GM21447 (cell line): ENCODE measurements at regions not wholly inside any gene's neighbourhood (a gene's known extent, or its start where the extent isn't known, plus 50 kb on each side); places are given as distances from the start of the nearest gene placed in this dataset.
"Not testable (repeated sequence)": the region's sequence is repeated elsewhere in the genome, so short reads cannot be mapped to it uniquely, and the experiment has no call there.

Experiments used
- ATAC-seq: cut with Tn5 transposase; IDR thresholded peaks from one replicate; pipeline ENCODE4 v1.9.1; 2021; ENCODE audit not compliant: unreplicated experiment

DNA sequence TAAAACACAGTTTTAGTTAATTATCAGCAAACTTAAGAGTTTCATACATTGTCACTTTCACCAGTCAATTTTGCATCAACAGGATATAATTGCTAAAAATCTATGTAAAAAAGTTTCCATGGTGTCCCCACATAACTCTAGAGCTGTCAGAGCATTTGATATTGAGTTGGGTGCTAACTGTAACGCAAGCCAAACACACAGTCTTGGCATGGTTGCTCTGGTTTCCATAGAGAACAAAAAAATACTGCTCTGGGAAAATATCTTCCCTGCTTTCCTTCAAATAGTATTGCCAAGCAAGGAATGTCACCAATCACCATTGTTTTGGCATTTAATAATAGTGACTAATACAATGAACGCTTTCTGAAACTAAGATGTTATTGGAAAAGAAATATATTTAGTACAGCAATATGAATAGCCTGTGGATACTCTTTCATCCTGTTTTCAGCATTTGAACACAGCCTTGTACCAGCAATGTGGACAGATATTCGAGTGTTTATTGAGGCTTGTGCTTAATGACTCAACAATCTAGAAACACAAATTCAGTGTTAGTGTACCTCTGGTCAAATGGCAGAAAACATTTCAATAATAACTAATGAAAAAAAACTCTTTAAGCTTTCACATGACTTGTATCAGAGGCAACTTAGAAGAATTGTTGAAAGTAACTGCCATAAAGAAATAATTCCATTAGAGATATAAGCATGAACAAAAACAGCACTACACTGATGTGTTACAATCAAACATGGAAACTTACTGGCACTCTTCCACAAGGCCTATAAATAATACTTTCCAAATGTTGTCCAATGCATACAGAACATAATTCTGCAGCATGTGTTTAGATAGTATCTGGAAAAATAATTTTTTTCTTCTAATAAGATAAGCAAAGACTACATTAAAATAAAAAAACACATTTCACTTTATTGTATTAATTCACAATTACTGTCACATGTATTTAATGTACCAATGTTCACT is 1469.5 kb upstream of the CELF2 start:
- no peak for ATAC-seq

DNA sequence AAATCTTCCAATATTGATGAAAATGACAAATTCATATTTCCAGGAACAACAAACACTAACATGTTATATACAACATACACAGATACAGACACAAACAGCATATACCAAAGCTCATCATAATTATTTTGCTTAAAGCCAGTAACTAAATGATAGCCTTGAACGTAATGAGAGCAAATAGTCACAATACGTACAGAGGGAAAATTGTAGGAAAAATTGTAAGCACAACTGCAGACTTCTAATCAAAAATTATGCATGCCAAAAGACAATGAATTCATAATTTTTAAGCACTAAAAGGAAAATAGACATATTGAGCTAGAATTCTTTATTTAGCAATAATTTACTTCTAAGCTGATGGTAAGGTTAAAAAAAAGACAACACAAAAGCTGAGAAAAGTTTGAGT is 1466.9 kb upstream of the CELF2 start:
- no peak for ATAC-seq

DNA sequence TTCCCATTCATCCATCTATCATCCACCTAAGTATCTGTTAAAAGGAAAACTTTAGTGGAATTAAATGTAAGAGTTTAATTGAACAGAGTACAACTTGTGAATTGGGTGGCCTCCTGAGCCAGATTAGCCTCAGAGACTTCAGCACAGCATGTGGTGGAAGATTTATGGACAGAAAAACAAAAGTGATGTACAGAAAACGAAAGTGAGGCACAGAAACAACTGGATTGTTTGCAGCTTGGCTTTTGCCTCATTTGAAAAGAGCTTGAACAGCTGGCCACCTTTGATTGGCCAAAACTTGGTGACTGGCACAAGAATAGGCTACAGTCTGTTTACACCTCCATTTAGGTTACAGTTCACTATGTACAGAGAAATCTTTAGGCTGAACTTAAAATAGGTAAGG is 1463.4 kb upstream of the CELF2 start:
- no peak for ATAC-seq

DNA sequence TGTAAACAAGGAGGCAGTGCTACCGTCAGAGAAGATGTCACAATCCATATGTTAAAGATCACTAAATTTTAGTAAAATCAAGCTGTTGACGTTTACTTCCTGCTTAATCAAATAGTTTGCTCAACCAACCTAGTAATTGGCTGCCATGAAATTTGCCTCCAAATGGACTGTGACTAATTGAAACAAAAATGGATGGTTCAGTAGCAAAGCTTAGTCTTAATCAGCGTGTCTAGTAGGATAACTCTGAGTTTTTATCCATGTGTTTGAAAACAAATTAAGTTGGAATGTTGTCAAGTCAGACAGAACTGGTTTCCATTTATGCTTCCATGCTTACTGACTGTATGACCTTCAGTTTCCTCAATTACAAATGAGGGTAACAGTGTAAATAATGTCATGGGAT is 1456.7 kb upstream of the CELF2 start:
- no peak for ATAC-seq

DNA sequence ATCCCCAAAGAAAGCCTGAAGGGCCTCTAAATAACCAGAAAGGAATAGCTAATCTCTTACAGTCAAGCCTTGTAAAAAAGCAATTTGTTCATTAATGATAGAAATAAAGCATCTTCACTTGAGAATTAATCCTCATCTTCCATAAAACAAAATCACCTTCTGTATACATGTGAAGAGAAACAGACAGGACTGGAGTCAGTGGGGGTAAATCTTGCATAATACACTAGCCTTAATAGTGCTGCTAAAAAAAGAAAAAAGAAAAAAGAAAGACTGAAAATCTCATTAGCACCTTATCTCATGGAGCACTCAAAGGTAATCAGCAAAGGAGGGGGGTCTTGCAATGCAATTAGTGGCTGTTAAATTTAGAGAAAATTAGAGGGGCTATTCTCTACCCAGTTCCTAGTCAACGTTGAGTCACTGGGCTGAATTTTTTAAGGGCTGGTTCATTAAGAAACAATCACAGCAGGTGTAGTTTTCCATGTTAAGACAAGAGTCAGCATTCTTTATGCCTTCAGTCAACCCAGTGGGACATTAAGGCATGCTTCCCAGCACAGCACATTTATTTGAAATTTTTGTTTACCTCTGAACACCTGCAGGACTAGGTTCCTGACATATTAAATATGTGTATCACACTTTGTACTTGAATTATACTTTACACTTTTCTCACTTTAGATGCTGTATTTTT is 1455.7 kb upstream of the CELF2 start:
- ATAC-seq: no peak

DNA sequence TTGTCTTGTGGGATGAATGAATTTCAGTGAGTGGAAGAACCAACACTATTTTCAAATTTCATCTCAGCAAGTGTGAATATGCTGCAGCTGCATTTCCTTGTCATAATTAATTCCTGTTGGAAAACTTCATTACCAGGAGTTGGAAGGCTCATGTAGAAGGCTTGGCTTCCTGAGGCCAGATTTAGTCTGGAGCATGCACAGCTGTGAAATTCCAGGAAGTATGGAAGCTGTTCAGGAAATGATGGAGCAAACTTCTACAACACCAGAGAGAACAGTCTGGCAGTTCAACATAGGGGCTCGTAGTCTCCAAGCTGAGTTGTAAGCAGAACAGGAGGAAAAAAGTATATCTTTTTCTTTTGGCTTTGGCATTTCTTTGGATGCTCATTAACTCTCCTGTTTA is 1439.9 kb upstream of the CELF2 start:
- no peak for ATAC-seq

DNA sequence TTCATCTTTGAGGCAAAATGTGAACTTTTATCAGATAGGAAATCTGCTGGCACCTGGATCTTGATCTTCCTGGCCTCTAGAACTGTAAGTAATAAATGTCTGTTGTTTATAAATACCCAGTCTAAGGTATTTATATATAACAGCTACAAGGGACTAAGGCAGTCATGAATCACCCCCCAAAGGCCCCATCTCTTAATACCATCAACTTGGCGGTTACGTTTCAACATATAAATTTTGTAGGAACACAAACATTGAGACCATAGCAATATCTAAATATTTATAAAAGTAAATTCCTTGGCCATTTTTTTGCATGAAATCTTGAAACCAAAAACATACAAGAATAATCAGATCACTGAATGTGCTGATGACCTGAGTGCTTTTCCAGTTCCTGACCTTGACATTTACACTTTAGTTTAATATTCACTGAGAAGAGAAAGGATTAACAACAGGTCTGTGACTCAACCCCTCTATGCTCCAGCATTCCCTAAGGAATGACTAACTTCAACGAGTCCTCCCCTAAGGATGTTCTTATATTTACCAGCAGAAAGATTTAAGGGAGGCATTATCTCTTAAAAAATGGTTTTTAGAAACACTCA is 1438.5 kb upstream of the CELF2 start:
- no peak for ATAC-seq

DNA sequence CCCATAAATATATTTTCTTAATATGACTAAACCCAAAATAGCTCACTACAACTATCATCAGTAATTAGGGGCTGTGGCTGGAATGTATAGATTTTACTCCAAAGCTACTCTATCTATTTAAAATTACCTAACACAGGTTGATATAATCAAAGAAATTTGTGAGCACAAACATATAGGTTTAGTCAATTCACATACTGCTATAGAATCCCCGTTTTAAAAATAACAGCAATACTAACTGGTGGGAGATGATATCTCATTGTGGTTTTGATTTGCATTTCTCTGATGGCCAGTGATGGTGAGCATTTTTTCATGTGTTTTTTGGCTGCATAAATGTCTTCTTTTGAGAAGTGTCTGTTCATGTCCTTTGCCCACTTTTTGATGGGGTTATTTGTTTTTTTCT is 1434.9 kb upstream of the CELF2 start:
- ATAC-seq: not testable (repeated sequence)

DNA sequence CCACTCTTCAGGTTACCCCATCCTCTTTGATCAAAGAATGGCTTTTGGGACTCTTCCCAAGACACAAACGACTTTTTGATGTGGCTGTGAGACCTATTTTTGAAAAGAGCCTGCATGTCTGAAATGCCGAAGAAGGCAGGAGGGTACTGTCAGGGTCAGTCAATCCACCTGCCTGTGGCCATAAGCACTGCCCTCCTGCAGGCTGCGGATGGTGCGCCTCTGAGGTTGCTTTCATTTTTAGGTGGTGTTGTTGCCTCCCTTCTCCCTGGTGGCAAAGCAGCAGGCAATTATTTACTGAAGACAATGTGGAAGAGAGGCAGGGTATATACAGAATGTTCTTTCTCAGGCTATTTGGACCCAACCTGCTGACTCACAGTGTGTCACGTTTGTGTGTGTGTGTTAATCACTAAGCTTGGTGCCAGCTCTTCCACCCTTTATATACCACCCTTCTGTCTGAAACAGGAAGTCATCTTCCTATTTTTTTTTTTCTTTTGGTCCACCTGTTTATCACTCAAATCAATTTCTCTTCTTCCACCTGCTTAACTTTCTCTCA is 1421.2 kb upstream of the CELF2 start:
- no peak for ATAC-seq

DNA sequence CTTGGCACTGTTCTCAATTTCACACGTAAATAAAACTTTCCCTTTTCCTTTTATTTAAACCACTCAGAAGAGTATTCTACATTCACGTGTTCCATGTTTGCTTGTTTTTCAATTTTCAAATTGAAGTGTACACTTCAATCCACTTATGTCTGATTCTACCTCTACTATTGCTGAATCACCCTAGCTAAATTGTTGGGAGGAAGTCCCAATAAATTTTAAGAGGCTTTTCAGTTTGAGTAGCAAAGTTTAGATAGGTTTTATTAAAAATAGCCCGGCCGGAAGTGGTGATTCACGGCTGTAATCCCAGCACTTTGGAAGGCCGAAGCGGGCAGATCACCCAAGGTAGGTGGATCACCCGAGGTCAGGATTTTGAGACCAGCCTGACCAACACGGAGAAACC is 1414.7 kb upstream of the CELF2 start:
- no peak for ATAC-seq

DNA sequence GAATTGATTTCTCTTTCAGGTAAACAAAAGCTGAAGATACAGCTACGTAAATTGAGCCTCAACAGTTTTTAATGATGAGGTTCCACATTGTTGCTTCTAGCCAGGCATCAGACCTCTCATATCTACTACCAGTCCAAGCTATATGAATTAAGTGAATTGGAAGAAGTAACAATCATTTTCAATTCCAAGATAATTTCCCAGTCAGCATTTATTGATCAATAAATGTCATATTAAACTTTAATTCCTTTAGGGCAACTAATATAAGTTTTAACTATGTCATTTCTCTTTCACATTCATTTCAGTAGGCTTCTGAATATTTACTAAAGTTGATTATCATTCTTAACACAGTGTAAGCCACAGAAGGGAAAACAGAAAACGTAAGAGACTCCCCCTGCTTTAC is 1413.7 kb upstream of the CELF2 start:
- ATAC-seq: no peak

DNA sequence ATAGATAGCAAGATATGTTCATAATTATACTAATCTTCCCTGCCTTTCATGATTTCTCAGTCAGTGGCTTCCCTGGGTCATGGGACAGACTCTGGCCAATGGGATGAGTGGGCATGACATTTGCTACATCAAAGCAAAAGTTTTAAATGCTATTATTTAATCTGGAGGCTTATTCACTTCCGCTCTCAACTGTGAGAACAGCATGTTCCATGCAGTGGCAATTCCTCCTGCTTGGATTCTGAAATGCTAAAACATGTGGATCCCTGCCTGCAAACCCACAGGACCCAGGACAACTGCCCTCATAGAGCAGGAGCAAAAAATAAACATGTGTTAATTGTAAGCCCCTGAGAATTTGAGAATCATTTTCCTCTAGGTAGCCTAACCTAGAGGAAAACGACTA is 1412.4 kb upstream of the CELF2 start:
- ATAC-seq: no peak

DNA sequence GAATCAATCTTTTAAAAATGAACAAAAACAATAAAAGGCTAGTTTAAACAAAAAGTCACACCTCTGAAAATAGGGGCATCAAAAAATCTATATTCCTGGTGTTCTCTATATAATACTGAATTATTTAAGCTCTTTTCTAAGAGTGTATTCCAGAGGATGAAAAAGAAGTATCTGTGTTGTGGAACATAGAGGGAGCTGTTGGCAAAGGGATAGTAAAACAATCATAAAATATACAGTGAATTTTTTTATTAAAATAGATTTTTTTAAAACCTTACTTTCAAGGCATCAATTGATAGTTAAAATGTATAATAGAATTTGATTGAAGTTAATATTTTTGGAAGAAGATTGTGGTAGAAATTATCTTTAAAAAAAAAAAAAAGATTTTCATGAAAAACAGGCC is 1409.1 kb upstream of the CELF2 start:
- ATAC-seq: no peak

DNA sequence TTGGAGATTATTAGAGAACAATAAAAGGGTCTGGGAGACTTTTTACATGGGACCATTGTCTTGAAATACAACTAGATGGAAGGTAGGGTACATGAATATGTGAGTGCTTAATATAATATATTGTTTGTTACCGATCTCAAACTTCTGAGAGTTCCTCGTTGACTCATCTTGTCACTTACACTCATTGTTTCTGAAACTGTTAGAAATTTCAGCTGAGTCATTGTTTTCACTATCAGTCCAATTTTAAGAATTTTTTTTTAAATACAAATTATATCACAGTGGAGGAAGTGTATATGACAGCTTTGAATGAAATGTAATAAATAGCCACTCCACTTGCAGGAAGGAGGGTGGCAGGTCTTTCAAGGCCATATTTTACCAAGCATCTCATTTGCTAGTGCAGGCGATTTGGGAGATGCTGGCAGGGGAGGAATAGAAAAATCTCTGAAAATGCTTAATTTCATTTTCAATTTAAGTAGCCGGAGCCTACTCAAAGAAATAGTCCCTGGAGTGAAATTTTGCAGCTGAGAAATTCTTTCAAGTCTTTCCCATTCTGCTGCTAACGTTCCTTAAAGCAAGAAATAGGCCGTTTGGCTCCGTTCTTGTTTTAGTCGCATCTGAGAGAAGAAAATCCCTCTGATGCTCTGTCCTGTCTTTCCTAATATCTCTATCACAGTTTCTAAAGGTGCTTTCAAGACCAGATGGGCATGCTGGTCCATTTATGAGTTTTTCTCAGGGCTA is 1404.2 kb upstream of the CELF2 start:
- peak; percentile 84 for ATAC-seq

DNA sequence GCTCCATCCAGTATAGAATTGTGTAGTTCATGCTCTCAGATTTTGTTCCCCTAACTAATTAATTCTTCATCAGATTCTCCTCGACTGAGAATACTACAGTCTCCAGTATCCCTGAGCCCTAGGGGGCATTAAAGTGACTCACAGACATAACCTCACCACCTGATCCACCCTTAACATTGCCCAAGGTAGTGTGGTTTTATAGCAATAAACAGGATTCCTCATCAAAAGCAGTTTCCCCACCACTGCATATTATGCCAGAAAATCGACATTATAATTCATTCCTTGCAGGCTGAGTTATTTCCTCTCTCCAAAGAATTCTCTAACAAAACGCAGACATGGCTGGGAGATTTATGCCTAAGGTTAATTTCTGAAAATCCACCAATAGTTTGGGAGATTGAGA is 1402.5 kb upstream of the CELF2 start:
- ATAC-seq: no peak

DNA sequence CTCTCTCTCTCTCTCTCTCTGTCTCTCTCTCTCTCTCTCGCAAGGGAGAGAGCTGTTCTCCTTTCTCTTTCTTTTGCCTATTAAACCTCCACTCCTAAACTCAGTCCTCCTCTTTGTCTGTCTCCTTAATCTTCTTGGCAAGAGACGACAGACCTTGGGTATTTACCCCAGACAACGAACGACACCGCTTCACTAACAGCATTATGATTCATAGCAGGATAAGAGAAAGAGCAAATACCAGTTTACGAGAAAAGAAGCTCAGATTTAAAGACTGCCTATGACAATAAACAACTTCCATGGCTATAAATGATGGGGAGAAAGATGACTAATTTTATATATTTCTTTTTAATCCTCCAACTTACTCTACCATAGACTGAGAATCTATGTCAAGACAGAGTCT is 1396.5 kb upstream of the CELF2 start:
- ATAC-seq: no peak

DNA sequence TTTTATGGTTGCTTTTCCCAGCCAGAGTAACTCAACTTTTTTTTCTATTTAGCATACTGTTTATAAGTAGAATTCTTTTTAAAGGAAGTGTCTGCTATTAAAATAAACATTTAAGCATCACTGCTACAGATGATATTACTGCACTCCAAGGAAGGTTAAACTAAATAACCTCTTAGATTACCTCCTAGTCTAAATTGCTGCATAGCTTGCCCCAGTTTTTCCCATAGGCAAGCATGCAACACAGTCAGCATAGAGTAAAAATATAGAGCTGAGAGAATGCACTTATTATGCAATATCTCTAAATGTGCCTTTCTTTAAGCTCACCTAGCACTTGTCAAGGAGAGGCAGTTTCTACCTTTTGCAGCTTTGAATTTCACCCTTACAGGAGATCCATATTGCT is 1392.4 kb upstream of the CELF2 start:
- ATAC-seq: no peak

DNA sequence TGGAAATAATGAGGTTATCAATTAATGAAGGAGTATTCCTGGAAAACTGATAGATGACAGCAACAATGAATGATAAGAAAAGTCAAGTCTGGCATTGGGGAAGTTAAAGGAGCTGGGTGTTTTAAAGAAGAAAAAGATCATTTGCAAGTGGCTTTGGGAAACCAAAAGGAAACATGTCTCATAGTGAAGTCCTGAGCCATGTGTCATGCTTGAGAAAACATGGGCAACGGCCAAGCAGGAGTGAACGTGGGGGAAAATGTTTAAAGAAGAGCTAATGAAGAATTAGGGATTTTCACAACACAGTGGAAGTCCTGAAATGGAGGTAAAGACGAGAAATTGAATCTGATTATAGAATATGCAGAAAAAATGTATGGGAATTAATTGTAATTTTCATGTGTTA is 1383.2 kb upstream of the CELF2 start:
- ATAC-seq: no peak

DNA sequence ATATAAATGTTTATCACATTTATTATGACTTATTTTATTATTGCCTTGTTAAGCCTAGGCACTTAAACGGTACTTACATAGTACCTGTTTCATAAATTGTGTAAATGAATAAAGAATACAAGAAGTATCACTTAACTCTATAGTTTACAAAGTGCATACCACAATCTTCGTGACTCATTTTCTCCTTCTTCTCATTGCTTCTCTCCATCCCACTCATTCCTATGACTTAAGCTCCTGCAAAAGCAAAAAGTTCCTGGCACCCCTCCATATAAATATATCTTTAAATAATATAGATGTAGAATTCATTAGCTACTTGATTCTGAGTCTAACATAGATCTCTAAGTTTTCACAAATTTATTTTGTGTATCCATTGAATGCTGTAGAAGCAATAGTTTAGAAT is 1382.0 kb upstream of the CELF2 start:
- ATAC-seq: no peak

DNA sequence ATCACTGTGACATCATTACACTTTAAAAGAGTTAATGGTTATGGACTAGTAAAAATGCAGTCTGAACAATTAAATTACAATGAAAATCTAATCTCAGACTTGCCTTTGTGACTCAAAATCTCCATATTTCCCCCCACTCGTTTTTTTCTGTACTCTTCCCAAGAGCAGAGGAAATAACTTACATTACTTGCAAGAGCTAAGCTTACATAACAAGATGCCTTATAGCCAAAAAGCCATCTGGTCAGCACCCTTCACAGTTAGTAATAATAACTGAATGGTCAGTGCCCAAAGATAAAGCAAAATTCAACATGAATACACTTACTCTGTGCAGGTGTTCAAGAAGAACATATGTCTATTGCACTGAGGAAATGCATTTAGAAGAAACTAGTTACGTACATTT is 1381.5 kb upstream of the CELF2 start:
- ATAC-seq: no peak

DNA sequence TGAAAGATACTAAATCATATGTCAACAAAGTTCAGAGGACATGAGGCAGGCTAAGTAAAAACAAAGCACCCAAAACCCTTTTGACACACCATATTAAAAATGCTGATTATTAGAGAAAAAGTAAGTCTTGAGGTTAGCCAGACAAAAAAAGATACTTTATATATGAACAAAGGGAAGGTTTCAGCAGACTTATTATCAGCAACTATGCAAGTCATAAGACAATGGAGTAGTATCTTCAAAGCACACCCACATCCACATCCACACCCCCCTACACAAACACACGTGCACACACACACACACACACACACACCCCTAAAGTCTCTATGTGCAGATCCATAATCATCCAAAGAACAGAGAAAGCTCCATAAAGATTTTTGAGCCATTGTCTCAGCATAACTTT is 1373.9 kb upstream of the CELF2 start:
- no peak for ATAC-seq
